Right lobe of liver (tissue), 6 donors: ENCODE measurements at regions not wholly inside any gene's neighbourhood (a gene's known extent, or its start where the extent isn't known, plus 50 kb on each side); places are given as distances from the start of the nearest gene placed in this dataset.
A peak's percentile ranks its signal among the peaks of the same experiment; 100 is the strongest.

ENCODE experiments used
- ATAC-seq, 4 donors: fragments of 200-7000 bp; cut with Tn5 transposase; one replicate each; pipeline ENCODE4 v1.9.1; 2020; ENCODE audit warnings: mild to moderate bottlenecking in 4 of 4, moderate library complexity in 4 of 4
- DNase-seq, 3 donors: peaks; one replicate each; pipeline ENCODE4 v3.0.0-alpha.2; 2020
- H3K27ac ChIP-seq, 3 donors: fragments of 200-600 bp; one replicate each; pipeline ENCODE4 v1.8.0; 2022
- H3K27me3 ChIP-seq, 2 donors: fragments of 200-600 bp; one replicate each; pipeline ENCODE4 v1.8.0; 2022
- H3K36me3 ChIP-seq, 4 donors: fragments of 200-600 bp; sonication (generic) in 1 of 4; one replicate each; pipeline versions ENCODE4 v1.5.1 to v1.8.0; 2017 to 2022; ENCODE audit warnings: control low read depth in 1 of 4
- H3K4me1 ChIP-seq, 4 donors: fragments of 200-600 bp; sonication (generic) in 1 of 4; one replicate each; pipeline versions ENCODE4 v1.5.1 to v1.8.0; 2017 to 2022; ENCODE audit warnings: control low read depth in 1 of 4
- H3K4me3 ChIP-seq, 3 donors: fragments of 200-600 bp; one replicate each; pipeline ENCODE4 v1.8.0; 2022
- H3K9me3 ChIP-seq, 4 donors: fragments of 200-600 bp; sonication (generic) in 1 of 4; one replicate each; pipeline versions ENCODE4 v1.5.1 to v1.8.0; 2017 to 2022; ENCODE audit warnings: control low read depth in 1 of 4
- CTCF ChIP-seq, 4 donors: fragments of 200-600 bp in 3 of 4; fragments of 450-650 bp in 1 of 4; IDR thresholded peaks; one replicate each; pipeline versions ENCODE4 v1.5.1 to v1.8.0; 2016 to 2022; ENCODE audit warnings: antibody characterized with exemption in 4 of 4, mild to moderate bottlenecking in 2 of 4
- POLR2A ChIP-seq: fragments of 450-650 bp; IDR thresholded peaks from one replicate; pipeline ENCODE4 v1.6.1; 2017; ENCODE audit warnings: antibody characterized with exemption, mild to moderate bottlenecking
- WGBS: methylation state at CpG from one replicate; pipeline ENCODE4 v1.1.6; 2018; ENCODE audit warnings: low coverage, low lambda C conversion rate; ENCODE audit not compliant: insufficient coverage; ENCODE audit errors: missing lambda C conversion rate; 5-methylcytosine and 5-hydroxymethylcytosine counted together
- intact Hi-C, 2 donors: fragments of 100-400 bp; cut with DNase I; formaldehyde crosslinking; loops; one replicate each; pipeline versions ENCODE4 v1.11.2 to v1.14.1; 2022
- donor health status: DM: no; HTN: yes; CAD: no.
- donor health status: DM: no; HTN: no; CAD: no.
- donor health status: DM: no; HTN: no; CAD: no.
- donor health status: DM: no; HTN: yes; CAD: no.
- donor health status: DM: no; HTN: yes; CAD: no.

GRCh38 chr3:106276151-106276550 is 407.3 kb upstream of the CBLB start:
- Histone ChIP-seq H3K4me1 (no peaks in the 10 kb centered on the region), H3K9me3 (no peaks in the 10 kb centered on the region), H3K4me3 (no peak overlapping the region), H3K36me3 (no peaks in the 10 kb centered on the region), H3K27me3 (no peaks in the 10 kb centered on the region), H3K27ac (no peak overlapping the region)
- no peak for ATAC-seq
- TF ChIP-seq POLR2A (no peak), CTCF (IDR thresholded peaks at IDR 0.05) (no peak)
- intact Hi-C loops: no loop called here
- no peak for DNase-seq

- no peak for DNase-seq
- H3K4me3 ChIP-seq: no peak overlapping the region
- intact Hi-C loops: no loop called here
- no peak for TF ChIP-seq POLR2A
- no peak for TF ChIP-seq CTCF (IDR thresholded peaks at IDR 0.05)
- no peaks in the 10 kb centered on the region for H3K9me3 ChIP-seq
- H3K4me1 ChIP-seq: no peaks in the 10 kb centered on the region
- ATAC-seq: no peak
- H3K27ac ChIP-seq: no peak overlapping the region
- no peaks in the 10 kb centered on the region for H3K36me3 ChIP-seq
- no peaks in the 10 kb centered on the region for H3K27me3 ChIP-seq
- WGBS: 47% methylated on average over 5 of the region's 6 CpGs
Observed at GRCh38 chr3:106276755-106277612, 408.2 kb upstream of the CBLB start.

GRCh38 chr3:106277731-106278130 is 408.9 kb upstream of the CBLB start:
- 60% methylated on average over 1 of the region's 1 CpG for WGBS
- H3K27ac ChIP-seq: no peak overlapping the region
- intact Hi-C loops: no loop called here

GRCh38 chr3:106281221-106281620 is 412.4 kb upstream of the CBLB start:
- WGBS: 9% methylated on average over 2 of the region's 2 CpGs
- ATAC-seq (no peak), DNase-seq (no peak)
- no peaks in the 10 kb centered on the region for H3K4me1 ChIP-seq
- no peak overlapping the region for H3K4me3 ChIP-seq
- no peaks in the 10 kb centered on the region for H3K36me3 ChIP-seq
- no peaks in the 10 kb centered on the region for H3K27me3 ChIP-seq
- TF ChIP-seq POLR2A: no peak
- intact Hi-C loops: no loop called here
- no peaks in the 10 kb centered on the region for H3K9me3 ChIP-seq
- H3K27ac ChIP-seq: no peak overlapping the region

More at GRCh38 chr3:106277731-106278130, 408.9 kb upstream of the CBLB start:
- no peak overlapping the region for H3K4me3 ChIP-seq
- H3K4me1 ChIP-seq: no peaks in the 10 kb centered on the region
- no peaks in the 10 kb centered on the region for H3K9me3 ChIP-seq
- no peaks in the 10 kb centered on the region for H3K27me3 ChIP-seq
- DNase-seq (no peak), ATAC-seq (peak; percentile 29 to 81 (median 60))
- no peaks in the 10 kb centered on the region for H3K36me3 ChIP-seq
- TF ChIP-seq POLR2A: no peak
- TF ChIP-seq CTCF (IDR thresholded peaks at IDR 0.05): no peak

GRCh38 chr3:106282943-106283342 is 414.1 kb upstream of the CBLB start:
- H3K36me3 ChIP-seq: no peaks in the 10 kb centered on the region
- DNase-seq (no peak), ATAC-seq (no peak)
- 65% methylated on average over 3 of the region's 3 CpGs for WGBS
- H3K4me1 ChIP-seq: no peaks in the 10 kb centered on the region
- no peak overlapping the region for H3K4me3 ChIP-seq
- intact Hi-C loops: no loop called here
- no peaks in the 10 kb centered on the region for H3K9me3 ChIP-seq
- no peak overlapping the region for H3K27ac ChIP-seq
- no peaks in the 10 kb centered on the region for H3K27me3 ChIP-seq
- TF ChIP-seq CTCF (IDR thresholded peaks at IDR 0.05) (no peak), POLR2A (no peak)
